ENCODE measurements at regions not wholly inside any gene's neighbourhood (a gene's known extent, or its start where the extent isn't known, plus 50 kb on each side); places are given as distances from the start of the nearest gene placed in this dataset.
"Not testable (repeated sequence)": the region's sequence is repeated elsewhere in the genome, so short reads cannot be mapped to it uniquely, and the experiment has no call there.

- H3K4me3 ChIP-seq (ENCODE audit: low read depth, low read length): no peak overlapping the region
- H3K27me3 ChIP-seq (ENCODE audit: control insufficient read depth, insufficient read depth, low read length): no peaks in the 10 kb centered on the region
- WGBS (ENCODE audit: insufficient coverage): no CpG with 5 or more reads among the region's 2 CpGs
- no peaks in the 10 kb centered on the region for H3K4me1 ChIP-seq (ENCODE audit: control insufficient read depth, insufficient read depth, low read length)
- H3K27ac ChIP-seq (ENCODE audit: low read depth, low read length): no peak overlapping the region
- peaks cover 2% of the 10 kb centered on the region for H3K9me3 ChIP-seq (ENCODE audit: control insufficient read depth, insufficient read depth, low read length)
- H3K36me3 ChIP-seq (ENCODE audit: control insufficient read depth, insufficient read depth, low read length): no peaks in the 10 kb centered on the region
- DNase-seq (ENCODE audit: low read depth in 4 of 6, low spot score in 6 of 6): peak in 1 of 6 donors; percentile 32
Observed at GRCh38 chr6:120473804-120474203, 860.5 kb downstream of the TBC1D32 start.

- no peak for DNase-seq (ENCODE audit: low read depth in 4 of 6, low spot score in 6 of 6)
- Histone ChIP-seq H3K36me3 (ENCODE audit: control insufficient read depth, insufficient read depth, low read length) (no peaks in the 10 kb centered on the region), H3K27me3 (ENCODE audit: control insufficient read depth, insufficient read depth, low read length) (no peaks in the 10 kb centered on the region), H3K4me1 (ENCODE audit: control insufficient read depth, insufficient read depth, low read length) (no peaks in the 10 kb centered on the region), H3K4me3 (ENCODE audit: low read depth, low read length) (no peak overlapping the region), H3K9me3 (ENCODE audit: control insufficient read depth, insufficient read depth, low read length) (no peaks in the 10 kb centered on the region), H3K27ac (ENCODE audit: low read depth, low read length) (no peak overlapping the region)
- no CpG with 5 or more reads among the region's 1 CpG for WGBS (ENCODE audit: insufficient coverage)
Observed at GRCh38 chr6:120468486-120468885, 865.8 kb downstream of the TBC1D32 start.

- Histone ChIP-seq H3K4me1 (ENCODE audit: control insufficient read depth, insufficient read depth, low read length) (no peaks in the 10 kb centered on the region), H3K9me3 (ENCODE audit: control insufficient read depth, insufficient read depth, low read length) (peaks cover 3% of the 10 kb centered on the region), H3K27me3 (ENCODE audit: control insufficient read depth, insufficient read depth, low read length) (no peaks in the 10 kb centered on the region), H3K27ac (ENCODE audit: low read depth, low read length) (no peak overlapping the region), H3K4me3 (ENCODE audit: low read depth, low read length) (no peak overlapping the region), H3K36me3 (ENCODE audit: control insufficient read depth, insufficient read depth, low read length) (no peaks in the 10 kb centered on the region)
- DNase-seq (ENCODE audit: low read depth in 4 of 6, low spot score in 6 of 6): no peak
Observed at GRCh38 chr6:120451508-120451907, 882.8 kb downstream of the TBC1D32 start.

GRCh38 chr6:120447605-120448004 is 886.7 kb downstream of the TBC1D32 start:
- H3K4me1 ChIP-seq (ENCODE audit: control insufficient read depth, insufficient read depth, low read length): no peaks in the 10 kb centered on the region
- H3K27ac ChIP-seq (ENCODE audit: low read depth, low read length): no peak overlapping the region
- H3K4me3 ChIP-seq (ENCODE audit: low read depth, low read length): no peak overlapping the region
- H3K36me3 ChIP-seq (ENCODE audit: control insufficient read depth, insufficient read depth, low read length): no peaks in the 10 kb centered on the region
- DNase-seq (ENCODE audit: low read depth in 4 of 6, low spot score in 6 of 6): peak in 1 of 6 donors; percentile 15
- 63% methylated on average over 2 of the region's 3 CpGs for WGBS (ENCODE audit: insufficient coverage)
- H3K27me3 ChIP-seq (ENCODE audit: control insufficient read depth, insufficient read depth, low read length): no peaks in the 10 kb centered on the region
- no peaks in the 10 kb centered on the region for H3K9me3 ChIP-seq (ENCODE audit: control insufficient read depth, insufficient read depth, low read length)

- H3K9me3 ChIP-seq (ENCODE audit: control insufficient read depth, insufficient read depth, low read length); H3K4me3 ChIP-seq (ENCODE audit: low read depth, low read length); H3K4me1 ChIP-seq (ENCODE audit: control insufficient read depth, insufficient read depth, low read length); H3K27ac ChIP-seq (ENCODE audit: low read depth, low read length); DNase-seq (ENCODE audit: low read depth in 4 of 6, low spot score in 6 of 6); H3K27me3 ChIP-seq (ENCODE audit: control insufficient read depth, insufficient read depth, low read length); H3K36me3 ChIP-seq (ENCODE audit: control insufficient read depth, insufficient read depth, low read length): not testable (repeated sequence)
- WGBS (ENCODE audit: insufficient coverage): 90% methylated on average over 11 of the region's 11 CpGs
Observed at GRCh38 chr6:120432840-120433239, 901.4 kb downstream of the TBC1D32 start.

GRCh38 chr6:120431841-120432240 is 902.4 kb downstream of the TBC1D32 start:
- Histone ChIP-seq H3K4me3 (ENCODE audit: low read depth, low read length) (no peak overlapping the region), H3K9me3 (ENCODE audit: control insufficient read depth, insufficient read depth, low read length) (no peaks in the 10 kb centered on the region), H3K27me3 (ENCODE audit: control insufficient read depth, insufficient read depth, low read length) (no peaks in the 10 kb centered on the region), H3K36me3 (ENCODE audit: control insufficient read depth, insufficient read depth, low read length) (no peaks in the 10 kb centered on the region), H3K27ac (ENCODE audit: low read depth, low read length) (no peak overlapping the region), H3K4me1 (ENCODE audit: control insufficient read depth, insufficient read depth, low read length) (no peaks in the 10 kb centered on the region)
- no peak for DNase-seq (ENCODE audit: low read depth in 4 of 6, low spot score in 6 of 6)
- 94% methylated on average over 8 of the region's 11 CpGs for WGBS (ENCODE audit: insufficient coverage)

- no peaks in the 10 kb centered on the region for H3K9me3 ChIP-seq (ENCODE audit: control insufficient read depth, insufficient read depth, low read length)
- no peak overlapping the region for H3K4me3 ChIP-seq (ENCODE audit: low read depth, low read length)
- no CpG with 5 or more reads among the region's 3 CpGs for WGBS (ENCODE audit: insufficient coverage)
- no peak for DNase-seq (ENCODE audit: low read depth in 4 of 6, low spot score in 6 of 6)
- H3K36me3 ChIP-seq (ENCODE audit: control insufficient read depth, insufficient read depth, low read length): no peaks in the 10 kb centered on the region
- H3K27ac ChIP-seq (ENCODE audit: low read depth, low read length): no peak overlapping the region
- no peaks in the 10 kb centered on the region for H3K27me3 ChIP-seq (ENCODE audit: control insufficient read depth, insufficient read depth, low read length)
- H3K4me1 ChIP-seq (ENCODE audit: control insufficient read depth, insufficient read depth, low read length): no peaks in the 10 kb centered on the region
Observed at GRCh38 chr6:120411394-120411793, 922.9 kb downstream of the TBC1D32 start.

- WGBS (ENCODE audit: insufficient coverage): 100% methylated on average over 1 of the region's 1 CpG
- no peaks in the 10 kb centered on the region for H3K36me3 ChIP-seq (ENCODE audit: control insufficient read depth, insufficient read depth, low read length)
Observed at GRCh38 chr6:120410586-120410985, 923.7 kb downstream of the TBC1D32 start.

GRCh38 chr6:120407696-120408095 is 926.6 kb downstream of the TBC1D32 start:
- no peaks in the 10 kb centered on the region for H3K9me3 ChIP-seq (ENCODE audit: control insufficient read depth, insufficient read depth, low read length)
- H3K36me3 ChIP-seq (ENCODE audit: control insufficient read depth, insufficient read depth, low read length): no peaks in the 10 kb centered on the region
- DNase-seq (ENCODE audit: low read depth in 4 of 6, low spot score in 6 of 6): no peak
- H3K27me3 ChIP-seq (ENCODE audit: control insufficient read depth, insufficient read depth, low read length): no peaks in the 10 kb centered on the region
- no peaks in the 10 kb centered on the region for H3K4me1 ChIP-seq (ENCODE audit: control insufficient read depth, insufficient read depth, low read length)
- H3K27ac ChIP-seq (ENCODE audit: low read depth, low read length): no peak overlapping the region
- no peak overlapping the region for H3K4me3 ChIP-seq (ENCODE audit: low read depth, low read length)

More at GRCh38 chr6:120410586-120410985, 923.7 kb downstream of the TBC1D32 start:
- H3K4me3 ChIP-seq (ENCODE audit: low read depth, low read length): no peak overlapping the region
- no peaks in the 10 kb centered on the region for H3K4me1 ChIP-seq (ENCODE audit: control insufficient read depth, insufficient read depth, low read length)
- no peak for DNase-seq (ENCODE audit: low read depth in 4 of 6, low spot score in 6 of 6)
- no peaks in the 10 kb centered on the region for H3K27me3 ChIP-seq (ENCODE audit: control insufficient read depth, insufficient read depth, low read length)
- H3K9me3 ChIP-seq (ENCODE audit: control insufficient read depth, insufficient read depth, low read length): no peaks in the 10 kb centered on the region
- H3K27ac ChIP-seq (ENCODE audit: low read depth, low read length): no peak overlapping the region

- Histone ChIP-seq H3K4me3 (ENCODE audit: low read depth, low read length) (no peak overlapping the region), H3K36me3 (ENCODE audit: control insufficient read depth, insufficient read depth, low read length) (no peaks in the 10 kb centered on the region), H3K9me3 (ENCODE audit: control insufficient read depth, insufficient read depth, low read length) (no peaks in the 10 kb centered on the region), H3K27me3 (ENCODE audit: control insufficient read depth, insufficient read depth, low read length) (no peaks in the 10 kb centered on the region), H3K4me1 (ENCODE audit: control insufficient read depth, insufficient read depth, low read length) (no peaks in the 10 kb centered on the region), H3K27ac (ENCODE audit: low read depth, low read length) (no peak overlapping the region)
- WGBS (ENCODE audit: insufficient coverage): no CpG with 5 or more reads among the region's 3 CpGs
- no peak for DNase-seq (ENCODE audit: low read depth in 4 of 6, low spot score in 6 of 6)
Observed at GRCh38 chr6:120405947-120406346, 928.3 kb downstream of the TBC1D32 start.
